Activated T-cell treated with anti-CD3 and anti-CD28 coated beads, Interleukin-2, amount 50 U/mL, for 4 hours (primary cell): ENCODE measurements at regions not wholly inside any gene's neighbourhood (a gene's known extent, or its start where the extent isn't known, plus 50 kb on each side); places are given as distances from the start of the nearest gene placed in this dataset.
"Not testable (repeated sequence)": the region's sequence is repeated elsewhere in the genome, so short reads cannot be mapped to it uniquely, and the experiment has no call there.

ENCODE experiments used
- ATAC-seq, 2 donors: fragments of 200-7000 bp; cut with Tn5 transposase; one replicate each; pipeline ENCODE4 v1.10.0; 2021
- DNase-seq: peaks from one replicate; pipeline ENCODE4 v3.0.0-alpha.2; 2020
- H3K27me3 Mint-ChIP-seq: one replicate; pipeline ENCODE4 v1.8.0; 2021; ENCODE audit warnings: low read depth, mixed read lengths
- H3K36me3 Mint-ChIP-seq: one replicate; pipeline ENCODE4 v1.8.0; 2022; ENCODE audit warnings: mixed read lengths; ENCODE audit not compliant: insufficient read depth
- H3K4me1 Mint-ChIP-seq: one replicate; pipeline ENCODE4 v1.8.0; 2021; ENCODE audit warnings: low read depth, mixed read lengths
- H3K4me3 Mint-ChIP-seq: one replicate; pipeline ENCODE4 v1.8.0; 2021; ENCODE audit warnings: mild to moderate bottlenecking, moderate library complexity, mixed read lengths
- H3K9me3 Mint-ChIP-seq: one replicate; pipeline ENCODE4 v1.8.0; 2021; ENCODE audit warnings: mixed read lengths

GRCh38 chr5:96329289-96329688 lies 103.8 kb downstream of the PCSK1 start:
- Mint-ChIP-seq H3K4me1 (peaks cover 1% of the 10 kb centered on the region), H3K27me3 (peaks cover 17% of the 10 kb centered on the region), H3K9me3 (no peaks in the 10 kb centered on the region), H3K4me3 (no peak overlapping the region), H3K36me3 (no peaks in the 10 kb centered on the region)
- ATAC-seq: no peak
- no peak for DNase-seq

GRCh38 chr5:96327722-96328121 lies 105.3 kb downstream of the PCSK1 start:
- Mint-ChIP-seq H3K4me3 (no peak overlapping the region), H3K27me3 (peaks cover 15% of the 10 kb centered on the region)

GRCh38 chr5:96326902-96327301 lies 106.1 kb downstream of the PCSK1 start:
- peaks cover 1% of the 10 kb centered on the region for H3K4me1 Mint-ChIP-seq
- H3K27me3 Mint-ChIP-seq: peaks cover 14% of the 10 kb centered on the region
- ATAC-seq: no peak
- no peaks in the 10 kb centered on the region for H3K9me3 Mint-ChIP-seq
- no peaks in the 10 kb centered on the region for H3K36me3 Mint-ChIP-seq
- no peak overlapping the region for H3K4me3 Mint-ChIP-seq
- DNase-seq: no peak

More at GRCh38 chr5:96327722-96328121, 105.3 kb downstream of the PCSK1 start:
- H3K36me3 Mint-ChIP-seq: no peaks in the 10 kb centered on the region
- H3K9me3 Mint-ChIP-seq: no peaks in the 10 kb centered on the region
- peaks cover 1% of the 10 kb centered on the region for H3K4me1 Mint-ChIP-seq
- no peak for DNase-seq
- no peak for ATAC-seq

GRCh38 chr5:96324708-96325107 lies 108.3 kb downstream of the PCSK1 start:
- ATAC-seq (no peak), DNase-seq (no peak)
- no peak overlapping the region for H3K4me3 Mint-ChIP-seq
- peaks cover 6% of the 10 kb centered on the region for H3K27me3 Mint-ChIP-seq
- no peaks in the 10 kb centered on the region for H3K9me3 Mint-ChIP-seq
- no peaks in the 10 kb centered on the region for H3K4me1 Mint-ChIP-seq
- no peaks in the 10 kb centered on the region for H3K36me3 Mint-ChIP-seq

DNA sequence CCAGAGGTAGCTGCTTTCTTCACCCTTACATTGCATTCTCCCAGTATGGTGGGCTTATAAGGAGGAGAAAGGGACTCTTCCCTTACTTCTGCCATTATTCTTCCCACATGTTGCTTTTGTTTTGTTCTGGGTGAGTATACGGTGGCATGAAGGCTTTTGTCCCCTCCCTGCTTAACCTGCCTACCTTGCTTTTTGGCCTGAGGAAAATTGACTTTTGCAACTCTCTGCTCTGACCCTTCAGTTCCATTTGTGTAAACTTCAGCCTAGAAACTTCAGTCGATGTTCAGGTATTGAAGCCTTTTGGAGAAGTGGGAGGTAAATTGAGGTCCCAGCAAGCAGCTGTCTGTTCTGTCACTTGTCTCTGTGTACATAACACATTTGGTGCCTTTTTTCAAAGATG lies 110.2 kb downstream of the PCSK1 start:
- DNase-seq (no peak), ATAC-seq (no peak)
- Mint-ChIP-seq H3K27me3 (peaks cover 6% of the 10 kb centered on the region), H3K4me3 (no peak overlapping the region), H3K9me3 (no peaks in the 10 kb centered on the region), H3K4me1 (no peaks in the 10 kb centered on the region), H3K36me3 (no peaks in the 10 kb centered on the region)

- Mint-ChIP-seq H3K4me3 (no peak overlapping the region), H3K9me3 (no peaks in the 10 kb centered on the region), H3K4me1 (no peaks in the 10 kb centered on the region), H3K27me3 (peaks cover 6% of the 10 kb centered on the region), H3K36me3 (no peaks in the 10 kb centered on the region)
- DNase-seq (no peak), ATAC-seq (no peak)
Observed at GRCh38 chr5:96322217-96322616, 110.8 kb downstream of the PCSK1 start.

GRCh38 chr5:96321345-96321744 lies 111.7 kb downstream of the PCSK1 start:
- no peak for ATAC-seq
- Mint-ChIP-seq H3K9me3 (no peaks in the 10 kb centered on the region), H3K4me1 (no peaks in the 10 kb centered on the region), H3K4me3 (no peak overlapping the region), H3K27me3 (peaks cover 6% of the 10 kb centered on the region), H3K36me3 (no peaks in the 10 kb centered on the region)
- DNase-seq: no peak

- Mint-ChIP-seq H3K4me3 (no peak overlapping the region), H3K27me3 (peaks cover 2% of the 10 kb centered on the region), H3K9me3 (no peaks in the 10 kb centered on the region), H3K36me3 (no peaks in the 10 kb centered on the region), H3K4me1 (no peaks in the 10 kb centered on the region)
- no peak for DNase-seq
- no peak for ATAC-seq
Observed at GRCh38 chr5:96320797-96321196, 112.3 kb downstream of the PCSK1 start.

DNA sequence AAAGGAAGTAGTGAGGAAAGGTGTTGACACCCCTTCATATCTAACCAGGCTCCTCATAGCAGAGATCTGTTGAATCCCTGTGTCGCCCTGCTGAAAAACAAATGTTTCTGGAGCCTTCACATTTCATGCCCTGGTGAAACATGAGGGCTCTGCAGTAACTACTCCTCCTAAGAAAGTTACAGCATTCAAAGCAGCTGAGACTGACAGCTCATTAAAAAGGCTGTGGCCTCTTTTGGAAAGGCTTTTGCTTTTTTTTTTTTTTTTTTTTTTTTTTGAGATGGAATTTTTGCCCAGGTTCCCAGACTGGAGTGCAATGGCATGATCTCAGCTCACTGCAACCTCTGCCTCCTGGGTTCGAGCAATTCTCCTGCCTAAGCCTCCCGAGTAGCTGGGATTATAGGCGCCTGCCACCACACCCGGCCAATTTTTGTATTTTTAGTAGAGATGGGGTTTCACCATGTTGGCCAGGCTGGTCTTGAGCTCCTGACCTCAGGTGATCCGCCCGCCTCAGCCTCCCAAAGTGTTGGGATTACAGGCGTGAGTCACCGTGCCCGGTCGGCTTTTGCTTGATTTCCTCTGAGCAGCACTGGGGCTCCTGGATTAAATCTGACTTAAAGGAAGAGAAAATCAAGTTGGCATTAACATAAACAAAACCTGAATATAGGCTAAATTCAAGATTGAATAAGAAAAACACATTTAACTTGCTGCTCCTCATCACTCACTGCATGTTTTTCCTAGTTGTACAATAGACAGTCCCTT lies 112.9 kb downstream of the PCSK1 start:
- DNase-seq, H3K27me3 Mint-ChIP-seq, H3K9me3 Mint-ChIP-seq, H3K4me1 Mint-ChIP-seq, H3K36me3 Mint-ChIP-seq, H3K4me3 Mint-ChIP-seq, ATAC-seq: not testable (repeated sequence)

DNA sequence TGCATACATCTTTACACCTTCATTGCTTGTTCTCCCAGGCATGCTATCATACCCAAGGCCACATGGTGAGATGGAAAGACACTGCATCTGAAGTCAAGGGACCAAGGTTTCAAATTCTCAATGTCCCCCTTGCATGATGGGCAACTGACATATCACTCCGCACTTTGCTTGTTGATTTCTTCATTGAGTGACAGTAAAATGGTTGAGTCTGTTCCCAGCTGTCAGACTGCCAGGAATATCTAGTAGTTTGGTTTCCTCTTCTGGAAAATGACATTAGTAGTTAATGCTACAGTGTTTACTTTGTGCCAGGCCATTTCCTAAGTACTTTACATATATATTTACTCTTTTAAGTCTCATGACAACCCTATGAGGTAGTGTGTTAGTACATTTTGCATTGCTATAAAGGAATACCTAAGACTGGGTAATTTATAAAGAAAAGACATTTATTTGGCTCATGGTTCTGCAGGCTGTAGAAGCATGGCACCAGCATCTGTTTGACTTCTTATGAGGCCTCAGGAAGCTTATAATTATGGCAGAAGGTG lies 114.4 kb downstream of the PCSK1 start:
- no peak overlapping the region for H3K4me3 Mint-ChIP-seq
- no peaks in the 10 kb centered on the region for H3K9me3 Mint-ChIP-seq
- H3K4me1 Mint-ChIP-seq: no peaks in the 10 kb centered on the region
- no peaks in the 10 kb centered on the region for H3K36me3 Mint-ChIP-seq
- DNase-seq (no peak), ATAC-seq (no peak)
- peaks cover 4% of the 10 kb centered on the region for H3K27me3 Mint-ChIP-seq

- DNase-seq (no peak), ATAC-seq (no peak)
- Mint-ChIP-seq H3K9me3 (no peaks in the 10 kb centered on the region), H3K27me3 (peaks cover 4% of the 10 kb centered on the region), H3K4me1 (no peaks in the 10 kb centered on the region), H3K36me3 (no peaks in the 10 kb centered on the region), H3K4me3 (no peak overlapping the region)
Observed at GRCh38 chr5:96317945-96318344, 115.1 kb downstream of the PCSK1 start.

DNA sequence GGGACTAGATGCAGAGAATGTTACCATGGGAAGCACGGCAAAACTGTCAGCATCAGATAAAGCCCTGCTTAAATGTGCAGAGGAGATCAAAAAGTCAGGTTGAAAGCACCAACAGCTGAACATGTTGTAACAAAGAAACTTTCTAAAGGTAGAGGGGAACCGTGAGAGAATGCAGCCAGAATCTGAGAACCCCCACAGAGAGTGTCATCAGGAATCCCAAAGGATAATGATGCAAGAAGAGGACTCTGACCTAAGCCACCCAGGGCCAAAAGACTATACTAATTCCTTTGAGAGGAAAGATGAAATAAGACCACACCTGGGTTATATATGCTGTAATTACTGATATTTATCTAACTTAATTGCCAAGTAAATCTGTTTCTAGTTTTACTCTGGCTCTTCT lies 116.6 kb downstream of the PCSK1 start:
- ATAC-seq: no peak
- Mint-ChIP-seq H3K9me3 (no peaks in the 10 kb centered on the region), H3K4me1 (no peaks in the 10 kb centered on the region), H3K36me3 (no peaks in the 10 kb centered on the region), H3K4me3 (no peak overlapping the region), H3K27me3 (peaks cover 11% of the 10 kb centered on the region)
- no peak for DNase-seq

DNA sequence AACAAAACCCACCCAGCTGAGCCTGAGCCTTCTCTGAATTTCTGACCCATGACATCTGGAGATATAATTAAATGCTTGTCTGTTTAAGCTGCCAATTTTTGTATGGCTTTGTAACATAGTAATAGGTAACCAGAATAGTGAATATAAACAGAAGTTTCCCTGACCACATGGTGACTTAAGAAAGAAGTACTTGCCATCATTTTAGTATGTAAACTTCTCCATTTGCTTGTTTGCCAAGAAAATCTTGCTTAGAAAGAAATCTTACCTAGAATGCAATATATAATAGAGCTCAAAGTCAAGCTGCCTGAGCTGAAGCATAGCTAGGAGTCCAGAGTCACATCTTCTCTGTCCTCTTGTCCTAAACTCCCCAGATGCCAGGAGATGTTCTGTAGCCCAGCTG lies 117.0 kb downstream of the PCSK1 start:
- no peak for ATAC-seq
- Mint-ChIP-seq H3K27me3 (peaks cover 11% of the 10 kb centered on the region), H3K4me3 (no peak overlapping the region), H3K4me1 (no peaks in the 10 kb centered on the region), H3K36me3 (no peaks in the 10 kb centered on the region), H3K9me3 (peaks cover 3% of the 10 kb centered on the region)
- no peak for DNase-seq

DNA sequence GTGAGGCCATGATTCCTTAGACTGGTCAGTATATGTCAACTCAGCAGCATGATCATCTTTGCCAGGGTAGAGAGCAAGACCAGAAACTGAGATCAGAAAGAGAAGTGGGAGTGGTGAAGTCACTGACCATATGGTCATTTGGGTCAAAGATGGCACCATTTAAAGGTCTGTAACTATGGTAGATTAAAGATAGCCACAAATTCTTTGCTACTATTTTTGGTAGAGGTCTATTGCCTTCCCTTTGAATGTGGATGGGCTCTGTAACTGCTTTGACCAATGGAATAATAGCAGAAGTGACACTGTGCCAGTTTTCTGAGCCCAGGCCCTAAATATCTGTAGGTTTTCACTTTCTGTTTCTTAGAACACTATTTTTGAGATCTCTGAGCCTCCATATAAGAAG lies 117.6 kb downstream of the PCSK1 start:
- Mint-ChIP-seq H3K36me3 (no peaks in the 10 kb centered on the region), H3K4me3 (no peak overlapping the region), H3K9me3 (peaks cover 8% of the 10 kb centered on the region), H3K4me1 (no peaks in the 10 kb centered on the region), H3K27me3 (peaks cover 11% of the 10 kb centered on the region)
- no peak for DNase-seq
- no peak for ATAC-seq

- Mint-ChIP-seq H3K4me1 (no peaks in the 10 kb centered on the region), H3K4me3 (no peak overlapping the region), H3K9me3 (peaks cover 8% of the 10 kb centered on the region), H3K36me3 (no peaks in the 10 kb centered on the region), H3K27me3 (peaks cover 14% of the 10 kb centered on the region)
- DNase-seq (no peak), ATAC-seq (no peak)
Observed at GRCh38 chr5:96312383-96312782, 120.7 kb downstream of the PCSK1 start.
